Midbrain (tissue), 1 donor: ENCODE measurements at regions not wholly inside any gene's neighbourhood (a gene's known extent, or its start where the extent isn't known, plus 50 kb on each side); places are given as distances from the start of the nearest gene placed in this dataset.

ENCODE experiments used
- DNase-seq: peaks from one replicate; lab custom pipeline; 2025; lab: John Stamatoyannopoulos, UW

DNA sequence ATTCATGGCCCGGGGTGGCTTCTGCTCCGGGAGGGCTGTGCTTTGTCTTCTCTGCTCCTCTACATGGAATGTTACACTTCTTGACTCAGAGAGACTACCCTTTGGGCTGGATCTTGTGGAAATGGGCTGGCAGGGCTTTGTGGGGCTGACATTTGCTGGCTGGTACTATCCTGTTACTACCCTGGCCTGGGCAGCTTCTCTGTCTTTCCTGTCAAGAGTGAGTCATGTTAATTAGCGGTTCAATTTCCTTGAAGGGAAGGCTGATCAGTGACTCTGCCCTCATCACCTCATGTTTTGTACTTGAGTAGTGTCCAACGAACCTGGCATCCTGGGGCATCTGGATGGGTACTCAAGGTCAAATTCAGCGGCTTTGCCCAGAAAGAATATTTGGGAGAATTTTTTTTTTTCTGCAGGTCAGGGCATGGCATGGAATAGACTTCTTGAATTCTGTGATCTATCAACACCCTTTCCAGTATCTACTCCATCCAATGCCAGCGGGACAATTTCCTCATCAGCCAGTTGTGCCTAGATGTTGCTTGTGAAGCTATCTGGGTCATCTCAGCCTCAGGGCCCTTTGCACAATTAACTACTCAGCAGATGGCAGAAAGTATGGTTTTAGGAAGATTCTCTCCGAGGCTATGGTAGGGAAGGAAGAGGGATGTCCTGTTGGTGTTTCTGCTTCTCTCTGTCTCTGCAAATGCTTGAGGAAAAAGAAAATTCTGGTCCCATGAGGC, 140.5 kb upstream of the PLET1 start:
- no peak for DNase-seq

DNA sequence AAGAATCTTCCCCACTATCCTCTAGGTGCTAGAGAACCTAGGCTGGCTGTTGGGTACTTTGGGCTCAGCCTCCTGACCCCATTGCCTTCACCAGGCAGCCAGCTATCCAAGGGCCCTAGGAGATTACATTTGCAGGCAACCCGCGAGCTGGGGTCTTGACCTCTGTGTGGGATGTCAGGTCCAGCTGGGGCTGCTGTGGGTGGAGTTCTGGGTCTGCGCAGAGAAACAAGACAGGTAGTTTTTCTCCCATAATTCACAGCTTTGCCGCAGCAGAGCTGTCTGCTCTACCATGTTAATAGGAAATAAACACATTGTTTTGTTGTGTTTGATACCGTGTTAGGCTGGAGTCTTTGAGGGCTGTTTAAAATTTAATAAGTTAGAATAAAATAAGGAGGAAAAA, 142.8 kb upstream of the PLET1 start:
- no peak for DNase-seq

DNA sequence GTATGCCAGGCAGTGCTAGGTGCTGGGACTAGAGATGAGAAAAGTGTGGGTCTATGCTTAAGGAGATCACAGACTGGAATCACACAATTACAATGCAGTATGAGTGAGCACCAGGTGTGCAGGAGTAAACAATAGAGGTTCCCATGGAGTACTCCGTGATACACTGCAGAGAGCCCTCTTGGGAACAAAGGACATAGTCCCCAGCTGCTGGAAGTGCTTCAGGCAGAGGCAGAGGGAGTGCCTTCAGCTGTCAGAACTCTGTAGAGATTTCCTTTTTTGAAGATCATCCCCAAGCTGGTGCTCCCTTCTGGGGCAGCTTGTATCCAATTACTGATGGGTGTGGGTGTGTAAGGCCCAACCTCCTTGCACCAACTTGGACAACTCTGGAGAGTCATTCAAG, 143.5 kb upstream of the PLET1 start:
- no peak for DNase-seq

DNA sequence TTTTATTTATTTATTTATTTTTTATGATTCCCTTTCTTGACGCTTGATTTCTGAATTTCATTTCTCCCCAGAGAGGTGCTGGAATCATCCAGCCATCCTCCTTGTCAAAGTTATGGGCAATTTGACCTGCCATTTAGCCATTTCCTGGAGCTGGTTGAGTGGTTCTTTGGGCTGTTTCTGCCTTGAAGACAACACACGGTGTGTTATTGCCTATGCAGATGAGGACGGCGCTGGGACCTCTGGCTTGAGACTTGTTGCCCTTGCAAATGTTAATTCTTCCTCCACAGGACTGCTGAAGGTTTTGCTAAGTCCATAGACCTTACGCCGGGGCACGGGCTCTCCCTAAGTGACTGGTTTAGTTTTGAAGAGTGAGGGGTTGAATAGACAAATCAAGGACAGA, 147.9 kb upstream of the PLET1 start:
- no peak for DNase-seq

DNA sequence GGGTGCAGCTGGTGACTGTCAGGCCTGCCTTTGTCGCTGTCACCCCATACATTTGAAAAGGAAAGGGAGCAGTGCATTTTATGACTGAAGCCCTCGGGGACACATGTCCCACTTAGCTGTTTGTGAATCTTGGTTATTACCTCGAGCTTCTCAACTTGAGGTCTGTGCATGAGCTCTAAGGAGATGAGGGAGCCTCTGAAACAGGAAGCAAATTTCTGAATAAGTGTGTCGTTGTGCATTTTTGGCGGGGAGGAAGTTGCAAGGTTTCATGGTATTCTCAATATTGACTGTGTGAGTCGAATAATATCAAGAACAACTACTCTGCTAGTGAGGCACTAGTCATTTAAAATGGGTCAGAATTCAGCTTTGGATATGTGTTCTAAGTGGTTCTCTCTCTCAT, 149.7 kb upstream of the PLET1 start:
- no peak for DNase-seq

DNA sequence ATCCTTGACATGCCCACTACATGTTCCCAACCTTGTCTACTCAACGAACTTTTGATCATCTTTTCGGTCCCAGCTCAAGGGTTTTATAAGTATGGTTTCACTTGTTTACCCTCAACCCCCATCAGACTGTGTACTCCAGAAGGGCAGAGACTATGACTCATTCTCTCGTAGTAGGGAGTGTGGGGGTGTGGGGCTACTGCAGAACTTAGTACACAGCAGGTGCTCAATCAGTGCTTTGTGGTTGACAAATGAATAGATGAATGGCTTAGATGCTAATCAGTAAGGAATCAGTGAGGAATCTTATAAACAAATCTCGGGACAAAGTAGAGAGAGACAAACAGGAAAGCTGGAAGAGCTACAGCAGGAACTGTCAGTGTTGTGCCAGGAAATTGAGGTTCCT, 151.7 kb upstream of the PLET1 start:
- DNase-seq, result no peak

DNA sequence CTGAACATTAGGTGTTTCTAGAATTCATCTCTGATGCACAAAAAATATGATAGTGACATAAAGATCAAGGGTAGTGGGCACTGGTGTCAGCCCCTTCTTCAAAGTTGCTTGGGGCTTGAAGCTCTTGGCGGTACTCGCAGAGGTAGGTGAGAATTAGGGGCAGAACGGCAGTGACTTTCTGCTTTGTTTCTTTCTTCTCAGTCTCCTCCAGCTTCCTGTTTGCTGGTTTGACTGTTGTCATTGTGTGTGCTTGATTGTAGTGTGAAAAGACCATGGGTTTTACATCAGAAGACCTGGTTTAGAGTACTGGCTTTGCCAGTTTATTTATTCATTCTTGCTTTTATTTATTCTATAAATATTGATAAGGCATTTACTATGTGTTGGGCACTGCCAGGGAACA, 156.7 kb upstream of the PLET1 start:
- no peak for DNase-seq

DNA sequence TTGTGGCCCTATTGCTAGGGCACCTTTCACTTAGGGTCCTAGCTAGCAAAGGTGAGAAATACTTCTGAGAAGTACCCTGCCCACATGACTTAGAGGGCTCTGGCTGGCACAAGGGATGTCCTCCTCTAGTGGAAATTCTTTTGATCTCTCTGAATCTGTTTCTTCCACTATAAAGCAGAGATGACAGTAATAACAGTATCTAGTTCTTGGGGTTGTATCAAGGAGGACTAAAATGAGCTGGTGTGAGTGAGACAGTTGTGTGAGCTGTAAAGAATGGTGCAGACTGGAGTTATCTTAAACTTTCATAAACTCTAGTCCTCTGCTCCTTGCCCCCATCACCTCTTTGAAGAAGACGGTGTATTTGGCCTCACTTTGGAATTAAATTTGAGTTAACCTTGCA, 157.8 kb upstream of the PLET1 start:
- DNase-seq, result no peak

DNA sequence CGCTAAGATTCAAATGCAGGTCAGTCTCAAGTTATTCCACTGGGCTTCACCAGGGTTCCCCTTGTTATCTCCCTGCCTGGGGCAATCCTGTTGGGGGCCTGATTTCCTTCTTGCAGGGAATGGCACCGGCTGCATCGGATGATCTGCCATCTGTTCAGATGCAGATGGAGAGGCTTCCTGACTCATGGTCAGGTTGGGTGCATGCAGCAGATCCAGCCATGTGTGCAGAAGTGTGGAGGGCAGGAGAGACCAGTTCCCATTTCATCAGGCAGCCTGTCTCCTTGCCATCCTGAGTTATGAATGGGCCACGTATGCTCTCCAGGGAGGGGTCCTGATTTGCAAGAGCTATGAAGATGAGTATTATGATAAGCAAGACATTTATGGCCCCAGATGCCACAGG, 161.2 kb upstream of the PLET1 start:
- no peak for DNase-seq

DNA sequence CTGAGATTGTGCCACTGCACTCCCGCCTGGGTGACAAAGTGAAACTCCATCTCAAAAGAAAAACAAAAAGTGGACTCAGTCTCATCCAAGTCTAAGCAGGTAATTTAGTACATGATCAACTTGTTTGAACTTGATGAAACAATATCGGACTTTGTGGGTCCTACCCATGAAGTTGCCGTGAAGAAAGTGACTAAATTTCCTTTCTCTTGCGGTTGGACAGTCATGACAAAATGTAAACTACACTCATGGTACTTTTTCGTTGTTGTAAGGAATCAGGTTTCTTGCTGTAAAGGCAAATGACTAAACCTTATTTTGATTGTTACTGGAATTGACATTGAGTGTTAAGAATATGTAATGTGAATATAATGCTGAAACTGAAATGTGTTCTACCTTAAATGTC, 164.5 kb upstream of the PLET1 start:
- DNase-seq, result no peak

DNA sequence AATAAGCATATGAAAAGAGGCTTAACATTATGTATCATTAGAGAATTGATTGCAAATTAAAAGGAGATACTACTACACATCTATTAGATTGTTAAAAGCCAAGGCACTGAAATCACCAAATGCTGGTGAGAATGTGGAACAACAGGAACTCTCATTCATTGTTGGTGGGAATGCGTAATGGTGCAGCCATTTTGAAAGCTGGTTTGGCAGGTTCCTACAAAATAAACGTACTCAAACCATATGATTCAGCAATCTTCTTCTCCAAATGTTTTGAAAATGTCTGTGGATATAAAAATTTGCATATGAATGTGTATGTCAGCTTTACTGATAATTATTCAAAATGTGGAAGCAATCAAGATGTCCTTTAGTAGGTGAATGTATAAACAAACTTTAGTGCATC, 176.4 kb upstream of the PLET1 start:
- DNase-seq, result no peak

DNA sequence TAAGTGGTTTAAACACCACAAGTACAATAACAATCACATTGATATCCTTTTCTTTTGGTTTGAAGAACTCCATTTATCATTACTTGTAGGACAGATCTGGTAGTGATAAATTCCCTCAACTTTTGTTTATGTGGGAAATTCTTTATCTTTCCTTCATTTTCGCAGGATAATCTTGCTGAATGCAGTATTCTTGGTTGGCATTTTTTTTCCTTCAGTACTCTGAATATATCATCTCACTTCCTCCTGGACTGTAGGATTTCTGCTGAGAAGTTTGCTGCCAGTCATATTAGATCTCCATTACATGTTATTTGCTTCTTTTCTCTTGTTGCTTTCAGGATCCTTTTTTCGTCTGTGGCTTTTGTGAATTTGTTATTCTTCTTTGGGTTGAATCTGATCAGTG, 179.0 kb upstream of the PLET1 start:
- DNase-seq, result no peak

DNA sequence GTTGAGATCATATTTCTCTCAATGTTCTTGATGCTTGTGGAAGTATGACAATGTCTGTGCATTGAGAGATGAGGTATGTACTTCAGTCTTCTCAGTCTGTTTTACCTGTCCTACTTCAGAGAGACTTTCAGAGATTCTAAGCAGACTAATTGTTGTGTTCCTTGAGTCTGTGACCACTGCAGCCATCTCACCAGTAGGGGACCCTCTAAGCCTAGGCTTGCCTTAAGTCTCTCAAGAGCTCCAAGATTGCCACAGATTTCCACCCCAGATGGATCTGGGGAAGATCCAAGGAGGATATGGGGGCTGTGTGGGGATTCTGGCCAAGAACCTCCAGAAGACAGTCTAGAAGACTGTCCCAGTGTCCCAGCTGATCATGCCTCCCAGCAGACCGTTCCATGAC, 179.9 kb upstream of the PLET1 start:
- DNase-seq, result no peak

DNA sequence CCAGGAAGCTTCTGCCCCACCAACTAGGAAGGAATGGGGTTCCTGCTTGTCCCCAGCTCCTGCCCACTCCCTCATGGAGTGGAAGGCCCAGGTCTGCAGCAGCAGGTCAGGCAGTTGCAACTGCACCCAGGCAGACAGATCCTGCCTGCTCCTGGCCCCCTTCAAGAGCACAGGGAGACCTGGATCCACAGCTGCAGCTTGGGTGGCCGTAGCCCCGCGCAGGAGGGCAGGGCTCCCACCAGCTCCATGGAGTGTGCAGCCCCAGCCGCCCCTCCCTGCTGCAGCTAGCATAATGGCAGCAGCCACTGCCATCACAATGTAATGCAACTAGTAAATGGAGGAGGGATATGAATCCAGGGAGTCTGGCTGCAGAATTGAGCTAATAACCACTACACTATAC, 187.5 kb upstream of the PLET1 start:
- no peak for DNase-seq

DNA sequence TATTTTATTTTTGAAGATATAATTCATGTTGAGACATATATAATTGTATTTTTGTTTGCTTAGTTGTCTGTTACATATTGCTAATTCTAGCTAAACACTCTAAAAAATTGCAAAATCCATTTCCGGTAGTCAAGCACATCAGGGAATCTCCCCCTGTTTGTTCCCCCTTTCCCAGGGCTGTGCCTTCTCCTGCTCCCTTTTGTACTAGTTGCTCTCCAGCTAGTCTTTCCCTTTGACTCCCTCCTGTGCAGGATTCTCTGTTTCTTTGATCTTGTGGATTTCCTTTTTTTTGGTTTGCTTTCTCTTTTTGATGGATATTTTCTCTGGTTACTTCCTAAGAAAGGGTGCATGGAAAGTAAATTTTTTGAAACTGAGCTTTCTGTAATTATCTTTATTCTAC, 188.1 kb upstream of the PLET1 start:
- DNase-seq, result no peak

DNA sequence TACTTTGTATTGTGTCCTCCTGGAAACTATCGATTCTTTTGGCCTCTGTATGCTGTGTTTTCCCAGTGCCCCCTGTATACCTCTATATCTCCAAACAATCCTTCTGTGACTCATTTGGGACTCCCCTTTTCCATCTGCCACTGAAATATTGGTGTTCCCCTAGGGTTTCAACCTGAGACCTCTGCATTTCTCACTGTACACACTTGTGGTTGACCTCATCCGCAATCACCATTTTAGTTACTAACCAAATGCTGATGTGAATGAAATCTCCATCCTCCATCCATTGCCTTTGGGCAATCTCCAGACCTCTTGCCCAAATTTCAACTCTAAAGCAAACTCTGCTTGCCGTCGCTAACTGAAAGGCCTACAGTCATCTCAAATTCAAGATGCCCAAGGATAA, 190.6 kb upstream of the PLET1 start:
- no peak for DNase-seq

DNA sequence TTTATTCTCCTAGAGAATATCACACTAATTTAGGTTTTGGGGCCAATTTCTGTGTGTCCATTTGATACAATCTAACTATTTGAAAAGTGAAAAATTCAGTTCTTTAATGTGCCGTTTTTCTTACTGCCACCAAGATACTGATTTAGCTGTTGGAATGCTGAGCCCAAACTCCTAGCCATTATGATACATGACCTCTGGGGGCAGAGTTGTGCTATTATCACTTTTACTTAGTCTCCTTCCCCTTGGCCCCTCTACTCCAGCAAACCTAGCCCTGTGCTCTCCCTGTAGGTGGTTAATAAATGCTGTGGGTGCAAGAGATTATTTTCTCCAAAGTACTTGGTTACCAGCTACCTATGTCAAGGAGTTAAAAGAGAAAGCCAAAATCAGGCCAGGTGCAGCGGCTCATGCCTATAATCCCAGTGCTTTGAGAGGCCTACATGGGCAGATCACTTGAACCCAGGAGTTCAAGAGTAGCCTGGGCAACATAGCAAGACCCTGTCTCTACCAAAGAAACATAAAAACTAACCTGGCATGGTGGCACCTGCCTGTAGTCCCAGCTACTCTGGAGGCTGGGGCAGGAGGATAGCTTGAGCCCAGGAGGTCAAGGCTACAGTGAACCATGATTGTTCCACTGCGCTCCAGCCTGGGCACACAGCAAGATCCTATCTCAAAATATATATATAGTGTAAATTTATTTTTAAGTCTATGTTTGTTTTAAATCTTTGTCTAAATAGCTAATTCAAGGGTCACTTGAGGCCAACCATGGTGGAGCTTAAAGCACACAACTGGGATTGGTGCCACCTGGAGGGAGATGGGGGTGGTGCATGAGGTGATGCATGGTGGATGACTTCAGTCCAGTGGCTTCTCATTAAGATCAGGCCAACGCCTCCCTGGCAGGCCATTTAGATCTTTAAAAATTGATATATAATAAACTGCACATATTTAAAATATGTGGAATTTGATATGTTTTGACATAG, 193.2 kb upstream of the PLET1 start:
- no peak for DNase-seq

DNA sequence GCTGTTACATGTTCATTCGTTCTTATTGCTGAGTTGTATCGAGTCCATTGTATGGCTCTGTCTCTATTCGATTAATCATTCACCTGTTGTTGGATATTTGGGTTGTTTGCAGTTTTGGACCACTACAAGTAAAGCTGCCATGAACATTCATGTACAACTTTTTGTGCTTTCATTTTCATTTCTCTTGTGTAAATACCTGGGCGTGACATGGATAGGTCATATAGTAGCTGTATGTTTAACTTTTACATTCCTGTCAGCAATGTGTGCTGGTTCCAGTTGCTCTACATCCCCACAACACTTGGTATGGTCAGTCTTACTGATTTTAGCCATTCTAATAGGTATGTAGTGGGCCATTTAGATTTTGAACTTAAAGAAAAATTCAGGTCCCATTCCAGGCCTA, 194.2 kb upstream of the PLET1 start:
- DNase-seq, result no peak

DNA sequence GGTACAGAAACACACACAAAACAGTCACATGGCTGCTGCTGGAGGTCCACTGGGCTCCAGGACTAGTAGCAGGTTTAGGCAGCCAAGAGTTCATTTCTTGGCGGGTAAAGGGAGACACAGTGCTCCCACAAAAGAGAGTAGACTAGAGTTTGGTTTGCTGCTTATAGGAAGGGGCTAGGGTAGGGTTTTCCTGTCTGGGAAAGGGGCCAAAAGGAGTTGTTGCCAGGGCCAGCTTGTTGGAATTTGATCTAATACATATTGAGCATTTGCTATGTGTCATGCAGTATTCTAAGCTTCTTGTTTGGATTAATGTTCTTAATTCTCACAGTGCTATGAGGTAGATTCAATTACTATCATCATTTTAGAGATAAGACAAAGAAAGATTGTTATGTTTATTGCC, 195.1 kb upstream of the PLET1 start:
- DNase-seq, result no peak

DNA sequence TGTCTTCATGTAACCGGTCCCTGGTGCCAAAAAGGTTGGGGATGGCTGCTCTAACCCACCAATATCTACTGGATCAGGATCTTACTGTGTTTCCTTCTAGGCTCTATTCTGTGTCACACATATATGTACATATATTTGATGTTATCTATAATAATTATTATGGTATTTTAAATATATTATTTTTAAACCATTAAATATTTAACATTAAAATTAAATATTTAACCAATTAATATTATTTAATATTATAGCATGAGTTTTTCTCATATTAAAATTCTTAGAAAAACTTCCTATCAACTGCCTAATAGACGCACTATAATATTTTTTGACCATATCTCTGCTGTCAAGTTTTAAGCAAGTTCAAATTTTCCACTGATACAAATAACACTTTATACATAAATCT, 196.9 kb upstream of the PLET1 start:
- DNase-seq, result no peak

DNA sequence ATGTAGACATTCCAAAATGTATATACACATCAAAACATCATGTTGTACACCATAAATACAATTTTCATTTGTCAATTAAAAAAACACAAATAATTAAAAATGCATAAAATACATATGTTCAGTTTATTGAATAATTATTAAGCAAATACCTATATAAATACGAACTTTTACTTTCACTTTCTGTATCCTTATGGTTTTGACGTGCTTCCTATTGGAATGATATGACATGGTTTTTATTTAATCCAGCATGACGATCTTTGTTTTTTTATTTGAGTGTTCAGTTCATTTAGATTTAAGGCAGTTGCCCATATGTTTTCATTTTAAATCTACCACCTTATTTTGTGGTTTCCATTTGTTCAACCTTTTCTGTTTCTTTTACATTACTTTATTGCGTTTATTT, 198.3 kb upstream of the PLET1 start:
- DNase-seq, result no peak

DNA sequence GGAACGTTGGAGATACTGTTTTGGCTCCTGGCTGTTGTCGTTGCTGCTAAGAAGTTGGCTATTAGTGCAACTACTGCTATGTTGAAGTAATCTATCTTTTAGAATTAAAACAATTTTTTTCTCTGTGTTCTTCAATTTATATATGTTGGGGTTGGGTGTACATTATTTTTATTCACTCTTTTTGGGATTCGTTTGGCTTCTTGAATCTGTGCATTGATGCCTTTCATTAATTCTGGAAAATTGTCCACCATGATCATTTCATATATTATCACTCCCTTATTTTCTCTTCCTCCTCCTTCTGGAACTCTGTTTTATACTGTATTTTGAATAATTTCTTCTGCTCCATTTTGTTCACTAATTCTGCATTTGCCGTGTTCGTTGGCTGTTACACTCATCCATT, 199.5 kb upstream of the PLET1 start:
- DNase-seq, result no peak

DNA sequence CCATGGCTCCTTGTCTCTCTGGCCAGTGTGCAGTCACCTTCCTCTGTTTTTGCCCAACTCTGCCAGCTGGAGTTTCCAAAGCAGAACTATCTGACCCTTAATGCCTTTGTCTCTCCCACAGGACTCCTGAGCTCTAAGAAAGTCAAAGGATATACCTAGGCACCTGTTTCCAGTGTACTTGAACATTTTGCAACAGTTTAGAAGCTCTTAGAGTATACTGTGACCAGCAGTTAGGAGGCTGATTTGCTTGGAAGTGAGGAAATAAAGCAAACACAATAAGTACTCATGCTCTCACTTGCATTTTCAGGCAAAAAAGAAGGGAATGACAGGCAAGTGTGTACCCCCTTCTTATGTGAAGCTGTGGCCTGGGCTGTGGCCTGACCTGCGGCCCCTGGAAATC, 204.3 kb upstream of the PLET1 start:
- DNase-seq, result no peak
